Spleen (tissue), 7 donors: ENCODE measurements at regions not wholly inside any gene's neighbourhood (a gene's known extent, or its start where the extent isn't known, plus 50 kb on each side); places are given as distances from the start of the nearest gene placed in this dataset.

Experiments
- POLR2A ChIP-seq, 3 donors: fragments of 450-650 bp; IDR thresholded peaks; one replicate each; pipeline ENCODE4 v1.5.1; 2017; ENCODE audit warnings: antibody characterized with exemption in 3 of 3, mild to moderate bottlenecking in 1 of 3
- POLR2AphosphoS5 ChIP-seq, 3 donors: sonication (generic); formaldehyde crosslinking; IDR thresholded peaks; one replicate each; pipeline ENCODE4 v1.5.1; 2017; ENCODE audit warnings: antibody characterized with exemption in 3 of 3
- TF ChIP-seq, protein P1 (sequence below), 11 experiments: fragments of 200-600 bp in 7 of 11; fragments of 450-650 bp in 4 of 11; sonication (generic) in 4 of 11; IDR thresholded peaks in 8 of 11; conservative IDR thresholded peaks in 3 of 11; 1 replicate in 7 of 11; 2 replicates in 4 of 11; pipeline versions ENCODE4 v1.4.0 to v1.8.0; 2016 to 2021; ENCODE audit warnings: antibody characterized with exemption in 11 of 11, inconsistent platforms in 4 of 11, mild to moderate bottlenecking in 1 of 11
- donor health status: DM: no; HTN: no; CAD: no; lungs with moderate emphysema.
- donor health status: DM: no; HTN: no; CAD: no.
- donor health status: DM: no; HTN: no; CAD: no.

GRCh38 chr20:40287683-40288082 lies 401.4 kb downstream of the MAFB start:
- TF ChIP-seq, protein P1, sequence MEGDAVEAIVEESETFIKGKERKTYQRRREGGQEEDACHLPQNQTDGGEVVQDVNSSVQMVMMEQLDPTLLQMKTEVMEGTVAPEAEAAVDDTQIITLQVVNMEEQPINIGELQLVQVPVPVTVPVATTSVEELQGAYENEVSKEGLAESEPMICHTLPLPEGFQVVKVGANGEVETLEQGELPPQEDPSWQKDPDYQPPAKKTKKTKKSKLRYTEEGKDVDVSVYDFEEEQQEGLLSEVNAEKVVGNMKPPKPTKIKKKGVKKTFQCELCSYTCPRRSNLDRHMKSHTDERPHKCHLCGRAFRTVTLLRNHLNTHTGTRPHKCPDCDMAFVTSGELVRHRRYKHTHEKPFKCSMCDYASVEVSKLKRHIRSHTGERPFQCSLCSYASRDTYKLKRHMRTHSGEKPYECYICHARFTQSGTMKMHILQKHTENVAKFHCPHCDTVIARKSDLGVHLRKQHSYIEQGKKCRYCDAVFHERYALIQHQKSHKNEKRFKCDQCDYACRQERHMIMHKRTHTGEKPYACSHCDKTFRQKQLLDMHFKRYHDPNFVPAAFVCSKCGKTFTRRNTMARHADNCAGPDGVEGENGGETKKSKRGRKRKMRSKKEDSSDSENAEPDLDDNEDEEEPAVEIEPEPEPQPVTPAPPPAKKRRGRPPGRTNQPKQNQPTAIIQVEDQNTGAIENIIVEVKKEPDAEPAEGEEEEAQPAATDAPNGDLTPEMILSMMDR (IDR thresholded peaks at IDR 0.05 in 8 of 11, conservative IDR thresholded peaks at IDR 0.05 in 3 of 11): no peak
- TF ChIP-seq POLR2A (IDR thresholded peaks at IDR 0.05) (no peak), POLR2AphosphoS5 (IDR thresholded peaks at IDR 0.05) (no peak)
